Tibial nerve (tissue), 4 donors: ENCODE measurements at regions not wholly inside any gene's neighbourhood (a gene's known extent, or its start where the extent isn't known, plus 50 kb on each side); places are given as distances from the start of the nearest gene placed in this dataset.
A peak's percentile ranks its signal among the peaks of the same experiment; 100 is the strongest.

Experiments
- DNase-seq, 2 donors: peaks; one replicate each; pipeline ENCODE4 v3.0.0-alpha.2; 2019; ENCODE audit warnings: low spot score in 2 of 2
- H3K27ac ChIP-seq, 4 donors: fragments of 200-600 bp; sonication (generic) in 3 of 4; one replicate each; pipeline ENCODE4 v1.5.1; 2017 to 2019; ENCODE audit warnings: mild to moderate bottlenecking in 1 of 4
- H3K27me3 ChIP-seq, 2 donors: fragments of 200-600 bp; sonication (generic) in 1 of 2; one replicate each; pipeline versions ENCODE4 v1.5.1 to v1.6.0; 2017 to 2019
- H3K36me3 ChIP-seq, 3 donors: fragments of 200-600 bp; sonication (generic); one replicate each; pipeline ENCODE4 v1.5.1; 2018 to 2019
- H3K4me1 ChIP-seq, 4 donors: fragments of 200-600 bp; sonication (generic) in 3 of 4; one replicate each; pipeline ENCODE4 v1.5.1; 2017 to 2019
- H3K4me3 ChIP-seq, 4 donors: fragments of 200-600 bp; sonication (generic) in 3 of 4; one replicate each; pipeline ENCODE4 v1.5.1; 2017 to 2019; ENCODE audit warnings: mild to moderate bottlenecking in 1 of 4, moderate library complexity in 1 of 4
- H3K9me3 ChIP-seq, 4 donors: fragments of 200-600 bp; sonication (generic) in 3 of 4; one replicate each; pipeline ENCODE4 v1.5.1; 2017 to 2019
- CTCF ChIP-seq, 5 experiments: fragments of 200-600 bp in 3 of 5; fragments of 450-650 bp in 2 of 5; sonication (generic) in 3 of 5; IDR thresholded peaks; one replicate each; pipeline ENCODE4 v1.5.1; 2016 to 2019; ENCODE audit warnings: antibody characterized with exemption in 5 of 5, mild to moderate bottlenecking in 3 of 5, moderate library complexity in 2 of 5
- EP300 ChIP-seq, 2 donors: sonication (generic); formaldehyde crosslinking; IDR thresholded peaks; one replicate each; pipeline ENCODE4 v1.6.1; 2017; ENCODE audit warnings: antibody characterized with exemption in 2 of 2, mild to moderate bottlenecking in 1 of 2
- POLR2A ChIP-seq, 2 donors: fragments of 450-650 bp; IDR thresholded peaks; one replicate each; pipeline ENCODE4 v1.6.1; 2017; ENCODE audit warnings: antibody characterized with exemption in 2 of 2, mild to moderate bottlenecking in 2 of 2, moderate library complexity in 2 of 2
- WGBS, 2 donors: methylation state at CpG; one replicate each; pipeline ENCODE4 v1.1.5; 2018; 5-methylcytosine and 5-hydroxymethylcytosine counted together

GRCh38 chr6:156024339-156024738, 568.7 kb upstream of the NOX3 start:
- no peak for TF ChIP-seq CTCF (IDR thresholded peaks at IDR 0.05)
- TF ChIP-seq POLR2A (IDR thresholded peaks at IDR 0.05): no peak
- TF ChIP-seq EP300 (IDR thresholded peaks at IDR 0.05): no peak
- peaks cover 0 to 18% (median 5%) of the 10 kb centered on the region in 4 donors for H3K4me1 ChIP-seq
- DNase-seq: no peak
- WGBS, 2 donors: 89 to 90% methylated on average over 5 of the region's 5 CpGs
- H3K9me3 ChIP-seq: peaks cover 0 to 19% (median 0%) of the 10 kb centered on the region in 4 donors
- no peak overlapping the region for H3K27ac ChIP-seq
- H3K4me3 ChIP-seq: no peak overlapping the region
- H3K27me3 ChIP-seq: no peaks in the 10 kb centered on the region
- H3K36me3 ChIP-seq: no peaks in the 10 kb centered on the region

GRCh38 chr6:156021746-156022396, 566.2 kb upstream of the NOX3 start:
- H3K9me3 ChIP-seq: peaks cover 0 to 19% (median 0%) of the 10 kb centered on the region in 4 donors
- no peaks in the 10 kb centered on the region for H3K27me3 ChIP-seq
- H3K36me3 ChIP-seq: no peaks in the 10 kb centered on the region
- H3K27ac ChIP-seq: peak overlapping the region in 3 of 4 donors; percentile 15 to 75 (median 42)
- H3K4me1 ChIP-seq: peaks cover 0 to 18% (median 5%) of the 10 kb centered on the region in 4 donors
- H3K4me3 ChIP-seq: no peak overlapping the region
- TF ChIP-seq CTCF (IDR thresholded peaks at IDR 0.05): no peak
- TF ChIP-seq POLR2A (IDR thresholded peaks at IDR 0.05): no peak
- TF ChIP-seq EP300 (IDR thresholded peaks at IDR 0.05): no peak
- DNase-seq: no peak
- 79 to 81% methylated on average over 6 of the region's 6 CpGs for WGBS, 2 donors

- no peak overlapping the region for H3K27ac ChIP-seq
- TF ChIP-seq CTCF (IDR thresholded peaks at IDR 0.05): no peak
- TF ChIP-seq EP300 (IDR thresholded peaks at IDR 0.05): no peak
- TF ChIP-seq POLR2A (IDR thresholded peaks at IDR 0.05): no peak
- no peaks in the 10 kb centered on the region for H3K27me3 ChIP-seq
- 55 to 66% methylated on average over 3 of the region's 3 CpGs for WGBS, 2 donors
- H3K4me3 ChIP-seq: no peak overlapping the region
- no peak for DNase-seq
- no peaks in the 10 kb centered on the region for H3K9me3 ChIP-seq
- H3K4me1 ChIP-seq: peaks cover 0 to 21% (median 5%) of the 10 kb centered on the region in 4 donors
- no peaks in the 10 kb centered on the region for H3K36me3 ChIP-seq
Observed at GRCh38 chr6:156017838-156018237, 562.2 kb upstream of the NOX3 start.

- 91% methylated on average over 7 of the region's 7 CpGs for WGBS, 2 donors
- Histone ChIP-seq H3K4me3 (no peak overlapping the region), H3K4me1 (peaks cover 0 to 18% (median 3%) of the 10 kb centered on the region in 4 donors), H3K9me3 (no peaks in the 10 kb centered on the region), H3K36me3 (no peaks in the 10 kb centered on the region), H3K27me3 (no peaks in the 10 kb centered on the region), H3K27ac (no peak overlapping the region)
- DNase-seq: no peak
- TF ChIP-seq CTCF (IDR thresholded peaks at IDR 0.05): no peak
- TF ChIP-seq POLR2A (IDR thresholded peaks at IDR 0.05): no peak
- TF ChIP-seq EP300 (IDR thresholded peaks at IDR 0.05): no peak
Observed at GRCh38 chr6:156016186-156016976, 560.7 kb upstream of the NOX3 start.

GRCh38 chr6:156013155-156013554, 557.5 kb upstream of the NOX3 start:
- Histone ChIP-seq H3K27me3 (no peaks in the 10 kb centered on the region), H3K27ac (peak overlapping the region in 1 of 4 donors; percentile 7), H3K4me1 (peaks cover 0 to 7% (median 0%) of the 10 kb centered on the region in 4 donors), H3K36me3 (no peaks in the 10 kb centered on the region), H3K9me3 (no peaks in the 10 kb centered on the region), H3K4me3 (no peak overlapping the region)
- 78 to 86% methylated on average over 4 of the region's 4 CpGs for WGBS, 2 donors
- DNase-seq: no peak
- TF ChIP-seq POLR2A (IDR thresholded peaks at IDR 0.05) (no peak), EP300 (IDR thresholded peaks at IDR 0.05) (no peak), CTCF (IDR thresholded peaks at IDR 0.05) (no peak)
